ENCODE measurements at regions not wholly inside any gene's neighbourhood (a gene's known extent, or its start where the extent isn't known, plus 50 kb on each side); places are given as distances from the start of the nearest gene placed in this dataset.
"Not testable (repeated sequence)": the region's sequence is repeated elsewhere in the genome, so short reads cannot be mapped to it uniquely, and the experiment has no call there.

GRCh38 chr1:118280656-118281055, 95.6 kb upstream of the SPAG17 start:
- not testable (repeated sequence) for H4K20me1 ChIP-seq (ENCODE audit: insufficient read depth, low read depth, low read length); H3K4me1 ChIP-seq (ENCODE audit: low read length); H3K27ac ChIP-seq (ENCODE audit: low read length); DNase-seq; H3K9me2 ChIP-seq (replicated peaks; ENCODE audit: insufficient read depth, low read length); H2AFZ ChIP-seq (ENCODE audit: low read length); H3K4me3 ChIP-seq (ENCODE audit: low read length); H3K36me3 ChIP-seq (ENCODE audit: insufficient read depth, low read length); H3K27me3 ChIP-seq (ENCODE audit: low read length); H3K4me2 ChIP-seq (ENCODE audit: low read depth, low read length, poor library complexity, severe bottlenecking); H3K79me2 ChIP-seq (ENCODE audit: low read length); H3K9ac ChIP-seq (ENCODE audit: low read length); H3K9me3 ChIP-seq (ENCODE audit: low read length)

GRCh38 chr1:118275472-118276115, 90.6 kb upstream of the SPAG17 start:
- no peaks in the 10 kb centered on the region for H3K79me2 ChIP-seq (ENCODE audit: low read length)
- no peak overlapping the region for H3K4me3 ChIP-seq (ENCODE audit: low read length)
- no peaks in the 10 kb centered on the region for H3K36me3 ChIP-seq (ENCODE audit: insufficient read depth, low read length)
- H3K27me3 ChIP-seq (ENCODE audit: low read length) = peaks cover 3% of the 10 kb centered on the region; the same call in 1 of the 2 replicates
- no peaks in the 10 kb centered on the region for H4K20me1 ChIP-seq (ENCODE audit: insufficient read depth, low read depth, low read length)
- H3K9ac ChIP-seq (ENCODE audit: low read length) = no peak overlapping the region
- H3K4me2 ChIP-seq (ENCODE audit: low read depth, low read length, poor library complexity, severe bottlenecking) = no peak overlapping the region
- H3K27ac ChIP-seq (ENCODE audit: low read length) = no peak overlapping the region
- no peaks in the 10 kb centered on the region for H3K9me2 ChIP-seq (replicated peaks; ENCODE audit: insufficient read depth, low read length)
- H2AFZ ChIP-seq (ENCODE audit: low read length) = no peak overlapping the region
- H3K4me1 ChIP-seq (ENCODE audit: low read length) = no peaks in the 10 kb centered on the region
- H3K9me3 ChIP-seq (ENCODE audit: low read length) = no peaks in the 10 kb centered on the region
- no peak for DNase-seq

- H3K9ac ChIP-seq (ENCODE audit: low read length) = no peak overlapping the region
- peaks cover 3% of the 10 kb centered on the region; the same call in 1 of the 2 replicates for H3K27me3 ChIP-seq (ENCODE audit: low read length)
- H3K9me3 ChIP-seq (ENCODE audit: low read length) = no peaks in the 10 kb centered on the region
- H3K4me1 ChIP-seq (ENCODE audit: low read length) = no peaks in the 10 kb centered on the region
- no peak for DNase-seq
- no peaks in the 10 kb centered on the region for H3K36me3 ChIP-seq (ENCODE audit: insufficient read depth, low read length)
- no peak overlapping the region for H3K4me3 ChIP-seq (ENCODE audit: low read length)
- H2AFZ ChIP-seq (ENCODE audit: low read length) = no peak overlapping the region
- H3K4me2 ChIP-seq (ENCODE audit: low read depth, low read length, poor library complexity, severe bottlenecking) = no peak overlapping the region
- H3K9me2 ChIP-seq (replicated peaks; ENCODE audit: insufficient read depth, low read length) = no peaks in the 10 kb centered on the region
- H3K79me2 ChIP-seq (ENCODE audit: low read length) = no peaks in the 10 kb centered on the region
- H3K27ac ChIP-seq (ENCODE audit: low read length) = no peak overlapping the region
- H4K20me1 ChIP-seq (ENCODE audit: insufficient read depth, low read depth, low read length) = no peaks in the 10 kb centered on the region
Measured at GRCh38 chr1:118272884-118273283, 87.9 kb upstream of the SPAG17 start.

GRCh38 chr1:118271883-118272282, 86.9 kb upstream of the SPAG17 start:
- no peak for DNase-seq
- no peak overlapping the region for H3K27ac ChIP-seq (ENCODE audit: low read length)
- peaks cover 3% of the 10 kb centered on the region; the same call in 1 of the 2 replicates for H3K27me3 ChIP-seq (ENCODE audit: low read length)
- no peak overlapping the region for H3K4me3 ChIP-seq (ENCODE audit: low read length)
- H4K20me1 ChIP-seq (ENCODE audit: insufficient read depth, low read depth, low read length) = no peaks in the 10 kb centered on the region
- no peaks in the 10 kb centered on the region for H3K79me2 ChIP-seq (ENCODE audit: low read length)
- no peak overlapping the region for H3K9ac ChIP-seq (ENCODE audit: low read length)
- H3K4me1 ChIP-seq (ENCODE audit: low read length) = no peaks in the 10 kb centered on the region
- H3K9me2 ChIP-seq (replicated peaks; ENCODE audit: insufficient read depth, low read length) = no peaks in the 10 kb centered on the region
- no peaks in the 10 kb centered on the region for H3K9me3 ChIP-seq (ENCODE audit: low read length)
- no peak overlapping the region for H2AFZ ChIP-seq (ENCODE audit: low read length)
- H3K36me3 ChIP-seq (ENCODE audit: insufficient read depth, low read length) = no peaks in the 10 kb centered on the region
- H3K4me2 ChIP-seq (ENCODE audit: low read depth, low read length, poor library complexity, severe bottlenecking) = no peak overlapping the region

- no peak overlapping the region for H3K27ac ChIP-seq (ENCODE audit: low read length)
- H4K20me1 ChIP-seq (ENCODE audit: insufficient read depth, low read depth, low read length) = no peaks in the 10 kb centered on the region
- DNase-seq = no peak
- no peak overlapping the region for H3K4me2 ChIP-seq (ENCODE audit: low read depth, low read length, poor library complexity, severe bottlenecking)
- H2AFZ ChIP-seq (ENCODE audit: low read length) = no peak overlapping the region
- no peaks in the 10 kb centered on the region for H3K36me3 ChIP-seq (ENCODE audit: insufficient read depth, low read length)
- no peaks in the 10 kb centered on the region for H3K9me2 ChIP-seq (replicated peaks; ENCODE audit: insufficient read depth, low read length)
- no peaks in the 10 kb centered on the region for H3K79me2 ChIP-seq (ENCODE audit: low read length)
- H3K27me3 ChIP-seq (ENCODE audit: low read length) = peaks cover 3% of the 10 kb centered on the region; the same call in 1 of the 2 replicates
- no peaks in the 10 kb centered on the region for H3K9me3 ChIP-seq (ENCODE audit: low read length)
- no peak overlapping the region for H3K4me3 ChIP-seq (ENCODE audit: low read length)
- no peak overlapping the region for H3K9ac ChIP-seq (ENCODE audit: low read length)
- no peaks in the 10 kb centered on the region for H3K4me1 ChIP-seq (ENCODE audit: low read length)
Measured at GRCh38 chr1:118269598-118269997, 84.6 kb upstream of the SPAG17 start.

- H3K9ac ChIP-seq (ENCODE audit: low read length) = no peak overlapping the region
Measured at GRCh38 chr1:118266436-118266835, 81.4 kb upstream of the SPAG17 start.

GRCh38 chr1:118264343-118264742, 79.3 kb upstream of the SPAG17 start:
- DNase-seq = no peak
- no peaks in the 10 kb centered on the region for H4K20me1 ChIP-seq (ENCODE audit: insufficient read depth, low read depth, low read length)
- no peaks in the 10 kb centered on the region for H3K9me2 ChIP-seq (replicated peaks; ENCODE audit: insufficient read depth, low read length)
- no peaks in the 10 kb centered on the region for H3K27me3 ChIP-seq (ENCODE audit: low read length)
- no peak overlapping the region for H3K9ac ChIP-seq (ENCODE audit: low read length)
- no peak overlapping the region for H3K4me2 ChIP-seq (ENCODE audit: low read depth, low read length, poor library complexity, severe bottlenecking)
- no peak overlapping the region for H3K27ac ChIP-seq (ENCODE audit: low read length)
- no peaks in the 10 kb centered on the region for H3K4me1 ChIP-seq (ENCODE audit: low read length)
- H3K9me3 ChIP-seq (ENCODE audit: low read length) = no peaks in the 10 kb centered on the region
- H3K4me3 ChIP-seq (ENCODE audit: low read length) = no peak overlapping the region
- H3K79me2 ChIP-seq (ENCODE audit: low read length) = no peaks in the 10 kb centered on the region
- no peak overlapping the region for H2AFZ ChIP-seq (ENCODE audit: low read length)
- H3K36me3 ChIP-seq (ENCODE audit: insufficient read depth, low read length) = no peaks in the 10 kb centered on the region

More at GRCh38 chr1:118266436-118266835, 81.4 kb upstream of the SPAG17 start:
- DNase-seq = no peak
- Histone ChIP-seq H3K4me1 (ENCODE audit: low read length) (no peaks in the 10 kb centered on the region), H4K20me1 (ENCODE audit: insufficient read depth, low read depth, low read length) (no peaks in the 10 kb centered on the region), H2AFZ (ENCODE audit: low read length) (no peak overlapping the region), H3K4me3 (ENCODE audit: low read length) (no peak overlapping the region), H3K9me3 (ENCODE audit: low read length) (no peaks in the 10 kb centered on the region), H3K27me3 (ENCODE audit: low read length) (peaks cover 3% of the 10 kb centered on the region; the same call in 1 of the 2 replicates), H3K9me2 (replicated peaks; ENCODE audit: insufficient read depth, low read length) (no peaks in the 10 kb centered on the region), H3K27ac (ENCODE audit: low read length) (no peak overlapping the region), H3K4me2 (ENCODE audit: low read depth, low read length, poor library complexity, severe bottlenecking) (no peak overlapping the region), H3K79me2 (ENCODE audit: low read length) (no peaks in the 10 kb centered on the region), H3K36me3 (ENCODE audit: insufficient read depth, low read length) (no peaks in the 10 kb centered on the region)

GRCh38 chr1:118262865-118263264, 77.8 kb upstream of the SPAG17 start:
- no peak overlapping the region for H3K27ac ChIP-seq (ENCODE audit: low read length)
- DNase-seq = no peak
- H3K27me3 ChIP-seq (ENCODE audit: low read length) = no peaks in the 10 kb centered on the region
- no peaks in the 10 kb centered on the region for H3K4me1 ChIP-seq (ENCODE audit: low read length)
- H3K9me3 ChIP-seq (ENCODE audit: low read length) = no peaks in the 10 kb centered on the region
- no peak overlapping the region for H3K4me2 ChIP-seq (ENCODE audit: low read depth, low read length, poor library complexity, severe bottlenecking)
- no peaks in the 10 kb centered on the region for H4K20me1 ChIP-seq (ENCODE audit: insufficient read depth, low read depth, low read length)
- no peaks in the 10 kb centered on the region for H3K79me2 ChIP-seq (ENCODE audit: low read length)
- H3K36me3 ChIP-seq (ENCODE audit: insufficient read depth, low read length) = no peaks in the 10 kb centered on the region
- H2AFZ ChIP-seq (ENCODE audit: low read length) = no peak overlapping the region
- no peak overlapping the region for H3K4me3 ChIP-seq (ENCODE audit: low read length)
- no peak overlapping the region for H3K9ac ChIP-seq (ENCODE audit: low read length)
- no peaks in the 10 kb centered on the region for H3K9me2 ChIP-seq (replicated peaks; ENCODE audit: insufficient read depth, low read length)

Measured in Karpas-422 (cell line).